ENCODE measurements at regions not wholly inside any gene's neighbourhood (a gene's known extent, or its start where the extent isn't known, plus 50 kb on each side); places are given as distances from the start of the nearest gene placed in this dataset.

- no peak for FAIRE-seq
Observed at GRCh38 chr6:137353346-137353745, 134.2 kb upstream of the IFNGR1 start.

- no peak for FAIRE-seq
Observed at GRCh38 chr6:137352859-137353258, 133.7 kb upstream of the IFNGR1 start.

- no peak for FAIRE-seq
Observed at GRCh38 chr6:137351890-137352289, 132.7 kb upstream of the IFNGR1 start.

- FAIRE-seq: no peak
Observed at GRCh38 chr6:137350857-137351256, 131.7 kb upstream of the IFNGR1 start.

GRCh38 chr6:137349856-137350830, 131.0 kb upstream of the IFNGR1 start:
- no peak for FAIRE-seq

GRCh38 chr6:137348777-137349176, 129.6 kb upstream of the IFNGR1 start:
- no peak for FAIRE-seq

GRCh38 chr6:137343241-137343640, 124.1 kb upstream of the IFNGR1 start:
- FAIRE-seq: no peak

GRCh38 chr6:137342607-137343190, 123.5 kb upstream of the IFNGR1 start:
- no peak for FAIRE-seq

GRCh38 chr6:137341681-137342195, 122.6 kb upstream of the IFNGR1 start:
- FAIRE-seq: no peak

- FAIRE-seq: peak; percentile 63
Observed at GRCh38 chr6:137339929-137340559, 120.9 kb upstream of the IFNGR1 start.

- no peak for FAIRE-seq
Observed at GRCh38 chr6:137334884-137335283, 115.7 kb upstream of the IFNGR1 start.

- no peak for FAIRE-seq
Observed at GRCh38 chr6:137334094-137334493, 114.9 kb upstream of the IFNGR1 start.

- FAIRE-seq: peak; percentile 57
Observed at GRCh38 chr6:137332637-137333280, 113.6 kb upstream of the IFNGR1 start.

GRCh38 chr6:137323860-137324259, 104.7 kb upstream of the IFNGR1 start:
- no peak for FAIRE-seq

- no peak for FAIRE-seq
Observed at GRCh38 chr6:137320271-137320670, 101.1 kb upstream of the IFNGR1 start.

- no peak for FAIRE-seq
Observed at GRCh38 chr6:137316626-137317025, 97.4 kb upstream of the IFNGR1 start.

GRCh38 chr6:137315081-137315480, 95.9 kb upstream of the IFNGR1 start:
- FAIRE-seq: no peak

GRCh38 chr6:137313928-137314855, 95.0 kb upstream of the IFNGR1 start:
- FAIRE-seq: peak; percentile 61

- no peak for FAIRE-seq
Observed at GRCh38 chr6:137313211-137313610, 94.0 kb upstream of the IFNGR1 start.

- no peak for FAIRE-seq
Observed at GRCh38 chr6:137311940-137312339, 92.8 kb upstream of the IFNGR1 start.

GRCh38 chr6:137309078-137309762, 90.0 kb upstream of the IFNGR1 start:
- no peak for FAIRE-seq
